CD14-positive monocyte (primary cell): ENCODE measurements at regions not wholly inside any gene's neighbourhood (a gene's known extent, or its start where the extent isn't known, plus 50 kb on each side); places are given as distances from the start of the nearest gene placed in this dataset.

ENCODE experiments used
- DNase-seq, 3 donors: peaks; one replicate each; pipeline ENCODE4 v3.0.0-alpha.2; 2011 to 2022
- H2AFZ ChIP-seq: 2 replicates; pipeline ENCODE4 v1.6.0; 2012; ENCODE audit warnings: mild to moderate bottlenecking, low read depth, low read length, inconsistent platforms; ENCODE audit not compliant: insufficient read depth, poor library complexity, severe bottlenecking
- H3K27ac ChIP-seq, 2 donors: 1 replicate in 1 of 2; 2 replicates in 1 of 2; pipeline ENCODE4 v1.5.1; 2012 to 2013; ENCODE audit warnings: low read length in 2 of 2, control low read depth in 1 of 2, inconsistent platforms in 1 of 2, low read depth in 1 of 2, mild to moderate bottlenecking in 1 of 2
- H3K27me3 ChIP-seq, 2 donors: one replicate each; pipeline versions ENCODE4 v1.6.0 to v1.6.1; 2011 to 2013; ENCODE audit warnings: low read length in 2 of 2; ENCODE audit not compliant: control insufficient read depth in 2 of 2, insufficient read depth in 2 of 2
- H3K36me3 ChIP-seq, 2 donors: replicated peaks in 1 of 2; 1 replicate in 1 of 2; 2 replicates in 1 of 2; pipeline versions ENCODE4 v1.5.1 to v1.6.1; 2012 to 2013; ENCODE audit warnings: low read length in 2 of 2, control low read depth in 1 of 2, inconsistent platforms in 1 of 2, mild to moderate bottlenecking in 1 of 2; ENCODE audit not compliant: insufficient read depth in 2 of 2, control insufficient read depth in 1 of 2
- H3K4me1 ChIP-seq, 2 donors: 1 replicate in 1 of 2; 2 replicates in 1 of 2; pipeline versions ENCODE4 v1.5.1 to v1.6.1; 2012 to 2013; ENCODE audit warnings: low read length in 2 of 2, control low read depth in 1 of 2, inconsistent platforms in 1 of 2, mild to moderate bottlenecking in 1 of 2, moderate library complexity in 1 of 2; ENCODE audit not compliant: insufficient read depth in 2 of 2, control insufficient read depth in 1 of 2
- H3K4me2 ChIP-seq: replicated peaks from 2 replicates; pipeline ENCODE3; 2012; ENCODE audit warnings: low read length, moderate library complexity, mild to moderate bottlenecking; ENCODE audit not compliant: poor library complexity, severe bottlenecking; ENCODE audit errors: extremely low read depth
- H3K4me3 ChIP-seq, 3 experiments: fragments of 200-600 bp in 1 of 3; sonication (generic) in 1 of 3; replicated peaks in 1 of 3; 1 replicate in 2 of 3; 2 replicates in 1 of 3; pipeline ENCODE4 v1.5.1; 2011 to 2013; ENCODE audit warnings: low read length in 3 of 3, mild to moderate bottlenecking in 3 of 3, control low read depth in 2 of 3, low read depth in 2 of 3, inconsistent platforms in 1 of 3, moderate library complexity in 1 of 3
- H3K79me2 ChIP-seq: 2 replicates; pipeline ENCODE4 v1.6.0; 2012; ENCODE audit warnings: mild to moderate bottlenecking, control low read depth, inconsistent platforms, low read length, moderate library complexity; ENCODE audit not compliant: insufficient read depth
- H3K9ac ChIP-seq: 2 replicates; pipeline ENCODE4 v1.6.0; 2017; ENCODE audit warnings: low read length, mild to moderate bottlenecking; ENCODE audit not compliant: insufficient read depth, poor library complexity, severe bottlenecking
- H3K9me3 ChIP-seq, 2 donors: replicated peaks in 1 of 2; 1 replicate in 1 of 2; 2 replicates in 1 of 2; pipeline versions ENCODE4 v1.5.1 to v1.6.1; 2012 to 2013; ENCODE audit warnings: low read length in 2 of 2, control low read depth in 1 of 2; ENCODE audit not compliant: control insufficient read depth in 1 of 2, insufficient read depth in 1 of 2
- H4K20me1 ChIP-seq: 2 replicates; pipeline ENCODE4 v1.6.0; 2012; ENCODE audit warnings: mild to moderate bottlenecking, low read length, control low read depth, moderate library complexity; ENCODE audit not compliant: insufficient read depth
- H3K27ac Mint-ChIP-seq, 7 donors: one replicate each; pipeline ENCODE4 v1.8.0; 2020; ENCODE audit warnings: mild to moderate bottlenecking in 7 of 7, mixed read lengths in 7 of 7, moderate library complexity in 6 of 7, inconsistent platforms in 2 of 7
- H3K27me3 Mint-ChIP-seq, 3 donors: one replicate each; pipeline ENCODE4 v1.8.0; 2021 to 2022; ENCODE audit warnings: low read depth in 3 of 3, mild to moderate bottlenecking in 3 of 3, mixed read lengths in 3 of 3, moderate library complexity in 3 of 3, inconsistent platforms in 1 of 3
- H3K36me3 Mint-ChIP-seq, 2 donors: one replicate each; pipeline ENCODE4 v1.8.0; 2020; ENCODE audit warnings: mixed read lengths in 2 of 2, inconsistent platforms in 1 of 2, mild to moderate bottlenecking in 1 of 2
- H3K4me1 Mint-ChIP-seq: one replicate; pipeline ENCODE4 v1.8.0; 2020; ENCODE audit warnings: mild to moderate bottlenecking, mixed read lengths
- H3K4me3 Mint-ChIP-seq, 2 donors: one replicate each; pipeline ENCODE4 v1.8.0; 2020; ENCODE audit warnings: mild to moderate bottlenecking in 2 of 2, mixed read lengths in 2 of 2, moderate library complexity in 1 of 2
- H3K9me3 Mint-ChIP-seq, 7 donors: one replicate each; pipeline ENCODE4 v1.8.0; 2020 to 2022; ENCODE audit warnings: mixed read lengths in 7 of 7, mild to moderate bottlenecking in 6 of 7, moderate library complexity in 6 of 7, inconsistent platforms in 2 of 7
- WGBS: methylation state at CpG from one replicate; pipeline ENCODE4 v1.1.5; 2013; ENCODE audit warnings: missing lambda C conversion rate; ENCODE audit not compliant: insufficient coverage; 5-methylcytosine and 5-hydroxymethylcytosine counted together
- intact Hi-C, 2 donors: fragments of 100-400 bp; cut with micrococcal nuclease; formaldehyde crosslinking; loops; one replicate each; pipeline versions ENCODE4 v1.15.0 to v1.15.1; 2023
- TF ChIP-seq, protein P1 (sequence below): fragments of 200-600 bp; IDR thresholded peaks from one replicate; pipeline ENCODE4 v1.8.0; 2022; ENCODE audit warnings: antibody characterized with exemption, mild to moderate bottlenecking

GRCh38 chr5:4225741-4226140 is 630.1 kb downstream of the IRX1 start:
- no peak overlapping the region for H3K9ac ChIP-seq
- H3K4me2 ChIP-seq: no peak overlapping the region
- no peaks in the 10 kb centered on the region for H3K4me1 ChIP-seq
- peaks cover 11 to 28% of the 10 kb centered on the region in 2 donors for H3K9me3 ChIP-seq
- WGBS: no CpG with 5 or more reads among the region's 5 CpGs
- H2AFZ ChIP-seq: no peak overlapping the region
- Mint-ChIP-seq H3K27me3 (peaks cover 3 to 6% (median 4%) of the 10 kb centered on the region in 3 donors), H3K4me1 (no peaks in the 10 kb centered on the region), H3K9me3 (peaks cover 2 to 23% (median 11%) of the 10 kb centered on the region in 7 donors), H3K36me3 (no peaks in the 10 kb centered on the region), H3K27ac (no peak overlapping the region), H3K4me3 (no peak overlapping the region)
- intact Hi-C loops: no loop called here
- TF ChIP-seq, protein P1, sequence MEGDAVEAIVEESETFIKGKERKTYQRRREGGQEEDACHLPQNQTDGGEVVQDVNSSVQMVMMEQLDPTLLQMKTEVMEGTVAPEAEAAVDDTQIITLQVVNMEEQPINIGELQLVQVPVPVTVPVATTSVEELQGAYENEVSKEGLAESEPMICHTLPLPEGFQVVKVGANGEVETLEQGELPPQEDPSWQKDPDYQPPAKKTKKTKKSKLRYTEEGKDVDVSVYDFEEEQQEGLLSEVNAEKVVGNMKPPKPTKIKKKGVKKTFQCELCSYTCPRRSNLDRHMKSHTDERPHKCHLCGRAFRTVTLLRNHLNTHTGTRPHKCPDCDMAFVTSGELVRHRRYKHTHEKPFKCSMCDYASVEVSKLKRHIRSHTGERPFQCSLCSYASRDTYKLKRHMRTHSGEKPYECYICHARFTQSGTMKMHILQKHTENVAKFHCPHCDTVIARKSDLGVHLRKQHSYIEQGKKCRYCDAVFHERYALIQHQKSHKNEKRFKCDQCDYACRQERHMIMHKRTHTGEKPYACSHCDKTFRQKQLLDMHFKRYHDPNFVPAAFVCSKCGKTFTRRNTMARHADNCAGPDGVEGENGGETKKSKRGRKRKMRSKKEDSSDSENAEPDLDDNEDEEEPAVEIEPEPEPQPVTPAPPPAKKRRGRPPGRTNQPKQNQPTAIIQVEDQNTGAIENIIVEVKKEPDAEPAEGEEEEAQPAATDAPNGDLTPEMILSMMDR: no peak
- no peaks in the 10 kb centered on the region for H4K20me1 ChIP-seq
- H3K27me3 ChIP-seq: no peaks in the 10 kb centered on the region
- no peaks in the 10 kb centered on the region for H3K36me3 ChIP-seq
- H3K27ac ChIP-seq: no peak overlapping the region
- no peak for DNase-seq
- H3K79me2 ChIP-seq: no peaks in the 10 kb centered on the region
- no peak overlapping the region for H3K4me3 ChIP-seq

DNA sequence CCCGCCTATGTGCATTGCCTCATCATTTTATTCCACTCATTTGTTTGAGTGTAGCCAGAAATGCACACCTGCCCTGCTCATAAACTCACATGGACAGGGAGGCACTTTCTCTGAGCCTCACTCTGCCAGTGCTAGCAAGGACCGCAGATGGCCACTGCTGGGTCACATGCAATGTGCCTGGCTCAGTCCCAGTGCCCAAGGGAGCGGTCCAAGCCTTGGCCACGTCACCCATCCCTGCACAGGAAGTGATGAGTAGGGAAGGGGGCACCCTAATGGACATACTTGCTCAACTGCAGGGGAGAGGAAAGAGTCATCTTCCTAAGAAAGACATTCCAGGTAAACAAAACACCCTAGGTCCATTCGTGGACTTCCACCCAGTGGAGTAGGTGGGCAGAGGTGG is 630.9 kb downstream of the IRX1 start:
- no peak overlapping the region for H3K4me3 ChIP-seq
- peaks cover 3 to 6% (median 4%) of the 10 kb centered on the region in 3 donors for H3K27me3 Mint-ChIP-seq
- H3K36me3 Mint-ChIP-seq: no peaks in the 10 kb centered on the region
- H3K4me1 ChIP-seq: no peaks in the 10 kb centered on the region
- no peak overlapping the region for H3K4me3 Mint-ChIP-seq
- no peak overlapping the region for H2AFZ ChIP-seq
- H3K27me3 ChIP-seq: no peaks in the 10 kb centered on the region
- WGBS: 64% methylated on average over 1 of the region's 5 CpGs
- H3K27ac Mint-ChIP-seq: no peak overlapping the region
- no peaks in the 10 kb centered on the region for H3K36me3 ChIP-seq
- H3K27ac ChIP-seq: no peak overlapping the region
- no peaks in the 10 kb centered on the region for H3K4me1 Mint-ChIP-seq
- no peak overlapping the region for H3K9ac ChIP-seq
- no peaks in the 10 kb centered on the region for H3K79me2 ChIP-seq
- H3K9me3 ChIP-seq: peaks cover 11 to 25% of the 10 kb centered on the region in 2 donors
- H4K20me1 ChIP-seq: no peaks in the 10 kb centered on the region
- intact Hi-C loops: no loop called here
- peaks cover 2 to 28% (median 11%) of the 10 kb centered on the region in 7 donors for H3K9me3 Mint-ChIP-seq
- H3K4me2 ChIP-seq: no peak overlapping the region
- TF ChIP-seq, protein P1: no peak
- no peak for DNase-seq
